CD14-positive monocyte (primary cell): ENCODE measurements at regions not wholly inside any gene's neighbourhood (a gene's known extent, or its start where the extent isn't known, plus 50 kb on each side); places are given as distances from the start of the nearest gene placed in this dataset.

Experiments
- DNase-seq, 3 donors: peaks; one replicate each; pipeline ENCODE4 v3.0.0-alpha.2; 2011 to 2022
- H2AFZ ChIP-seq: 2 replicates; pipeline ENCODE4 v1.6.0; 2012; ENCODE audit warnings: mild to moderate bottlenecking, low read depth, low read length, inconsistent platforms; ENCODE audit not compliant: insufficient read depth, poor library complexity, severe bottlenecking
- H3K27ac ChIP-seq, 2 donors: 1 replicate in 1 of 2; 2 replicates in 1 of 2; pipeline ENCODE4 v1.5.1; 2012 to 2013; ENCODE audit warnings: low read length in 2 of 2, control low read depth in 1 of 2, inconsistent platforms in 1 of 2, low read depth in 1 of 2, mild to moderate bottlenecking in 1 of 2
- H3K27me3 ChIP-seq, 2 donors: one replicate each; pipeline versions ENCODE4 v1.6.0 to v1.6.1; 2011 to 2013; ENCODE audit warnings: low read length in 2 of 2; ENCODE audit not compliant: control insufficient read depth in 2 of 2, insufficient read depth in 2 of 2
- H3K36me3 ChIP-seq, 2 donors: replicated peaks in 1 of 2; 1 replicate in 1 of 2; 2 replicates in 1 of 2; pipeline versions ENCODE4 v1.5.1 to v1.6.1; 2012 to 2013; ENCODE audit warnings: low read length in 2 of 2, control low read depth in 1 of 2, inconsistent platforms in 1 of 2, mild to moderate bottlenecking in 1 of 2; ENCODE audit not compliant: insufficient read depth in 2 of 2, control insufficient read depth in 1 of 2
- H3K4me1 ChIP-seq, 2 donors: 1 replicate in 1 of 2; 2 replicates in 1 of 2; pipeline versions ENCODE4 v1.5.1 to v1.6.1; 2012 to 2013; ENCODE audit warnings: low read length in 2 of 2, control low read depth in 1 of 2, inconsistent platforms in 1 of 2, mild to moderate bottlenecking in 1 of 2, moderate library complexity in 1 of 2; ENCODE audit not compliant: insufficient read depth in 2 of 2, control insufficient read depth in 1 of 2
- H3K4me2 ChIP-seq: replicated peaks from 2 replicates; pipeline ENCODE3; 2012; ENCODE audit warnings: low read length, moderate library complexity, mild to moderate bottlenecking; ENCODE audit not compliant: poor library complexity, severe bottlenecking; ENCODE audit errors: extremely low read depth
- H3K4me3 ChIP-seq, 3 experiments: fragments of 200-600 bp in 1 of 3; sonication (generic) in 1 of 3; replicated peaks in 1 of 3; 1 replicate in 2 of 3; 2 replicates in 1 of 3; pipeline ENCODE4 v1.5.1; 2011 to 2013; ENCODE audit warnings: low read length in 3 of 3, mild to moderate bottlenecking in 3 of 3, control low read depth in 2 of 3, low read depth in 2 of 3, inconsistent platforms in 1 of 3, moderate library complexity in 1 of 3
- H3K79me2 ChIP-seq: 2 replicates; pipeline ENCODE4 v1.6.0; 2012; ENCODE audit warnings: mild to moderate bottlenecking, control low read depth, inconsistent platforms, low read length, moderate library complexity; ENCODE audit not compliant: insufficient read depth
- H3K9ac ChIP-seq: 2 replicates; pipeline ENCODE4 v1.6.0; 2017; ENCODE audit warnings: low read length, mild to moderate bottlenecking; ENCODE audit not compliant: insufficient read depth, poor library complexity, severe bottlenecking
- H3K9me3 ChIP-seq, 2 donors: replicated peaks in 1 of 2; 1 replicate in 1 of 2; 2 replicates in 1 of 2; pipeline versions ENCODE4 v1.5.1 to v1.6.1; 2012 to 2013; ENCODE audit warnings: low read length in 2 of 2, control low read depth in 1 of 2; ENCODE audit not compliant: control insufficient read depth in 1 of 2, insufficient read depth in 1 of 2
- H4K20me1 ChIP-seq: 2 replicates; pipeline ENCODE4 v1.6.0; 2012; ENCODE audit warnings: mild to moderate bottlenecking, low read length, control low read depth, moderate library complexity; ENCODE audit not compliant: insufficient read depth
- H3K27ac Mint-ChIP-seq, 7 donors: one replicate each; pipeline ENCODE4 v1.8.0; 2020; ENCODE audit warnings: mild to moderate bottlenecking in 7 of 7, mixed read lengths in 7 of 7, moderate library complexity in 6 of 7, inconsistent platforms in 2 of 7
- H3K27me3 Mint-ChIP-seq, 3 donors: one replicate each; pipeline ENCODE4 v1.8.0; 2021 to 2022; ENCODE audit warnings: low read depth in 3 of 3, mild to moderate bottlenecking in 3 of 3, mixed read lengths in 3 of 3, moderate library complexity in 3 of 3, inconsistent platforms in 1 of 3
- H3K36me3 Mint-ChIP-seq, 2 donors: one replicate each; pipeline ENCODE4 v1.8.0; 2020; ENCODE audit warnings: mixed read lengths in 2 of 2, inconsistent platforms in 1 of 2, mild to moderate bottlenecking in 1 of 2
- H3K4me1 Mint-ChIP-seq: one replicate; pipeline ENCODE4 v1.8.0; 2020; ENCODE audit warnings: mild to moderate bottlenecking, mixed read lengths
- H3K4me3 Mint-ChIP-seq, 2 donors: one replicate each; pipeline ENCODE4 v1.8.0; 2020; ENCODE audit warnings: mild to moderate bottlenecking in 2 of 2, mixed read lengths in 2 of 2, moderate library complexity in 1 of 2
- H3K9me3 Mint-ChIP-seq, 7 donors: one replicate each; pipeline ENCODE4 v1.8.0; 2020 to 2022; ENCODE audit warnings: mixed read lengths in 7 of 7, mild to moderate bottlenecking in 6 of 7, moderate library complexity in 6 of 7, inconsistent platforms in 2 of 7
- WGBS: methylation state at CpG from one replicate; pipeline ENCODE4 v1.1.5; 2013; ENCODE audit warnings: missing lambda C conversion rate; ENCODE audit not compliant: insufficient coverage; 5-methylcytosine and 5-hydroxymethylcytosine counted together
- intact Hi-C, 2 donors: fragments of 100-400 bp; cut with micrococcal nuclease; formaldehyde crosslinking; loops; one replicate each; pipeline versions ENCODE4 v1.15.0 to v1.15.1; 2023
- TF ChIP-seq, protein P1 (sequence below): fragments of 200-600 bp; IDR thresholded peaks from one replicate; pipeline ENCODE4 v1.8.0; 2022; ENCODE audit warnings: antibody characterized with exemption, mild to moderate bottlenecking

- no peaks in the 10 kb centered on the region for H3K9me3 ChIP-seq
- Mint-ChIP-seq H3K9me3 (peaks cover 0 to 6% (median 3%) of the 10 kb centered on the region in 7 donors), H3K27me3 (peaks cover 0 to 1% (median 0%) of the 10 kb centered on the region in 3 donors), H3K36me3 (no peaks in the 10 kb centered on the region), H3K27ac (no peak overlapping the region), H3K4me1 (no peaks in the 10 kb centered on the region), H3K4me3 (no peak overlapping the region)
- H4K20me1 ChIP-seq, result no peaks in the 10 kb centered on the region
- no peak overlapping the region for H3K4me3 ChIP-seq
- intact Hi-C loops, result no loop called here
- H3K4me1 ChIP-seq, result no peaks in the 10 kb centered on the region
- no peak overlapping the region for H2AFZ ChIP-seq
- no peak overlapping the region for H3K9ac ChIP-seq
- no peaks in the 10 kb centered on the region for H3K79me2 ChIP-seq
- no peaks in the 10 kb centered on the region for H3K27me3 ChIP-seq
- DNase-seq, result no peak
- WGBS, result no CpG with 5 or more reads among the region's 3 CpGs
- H3K36me3 ChIP-seq, result no peaks in the 10 kb centered on the region
- no peak overlapping the region for H3K4me2 ChIP-seq
- no peak overlapping the region for H3K27ac ChIP-seq
- TF ChIP-seq, protein P1, sequence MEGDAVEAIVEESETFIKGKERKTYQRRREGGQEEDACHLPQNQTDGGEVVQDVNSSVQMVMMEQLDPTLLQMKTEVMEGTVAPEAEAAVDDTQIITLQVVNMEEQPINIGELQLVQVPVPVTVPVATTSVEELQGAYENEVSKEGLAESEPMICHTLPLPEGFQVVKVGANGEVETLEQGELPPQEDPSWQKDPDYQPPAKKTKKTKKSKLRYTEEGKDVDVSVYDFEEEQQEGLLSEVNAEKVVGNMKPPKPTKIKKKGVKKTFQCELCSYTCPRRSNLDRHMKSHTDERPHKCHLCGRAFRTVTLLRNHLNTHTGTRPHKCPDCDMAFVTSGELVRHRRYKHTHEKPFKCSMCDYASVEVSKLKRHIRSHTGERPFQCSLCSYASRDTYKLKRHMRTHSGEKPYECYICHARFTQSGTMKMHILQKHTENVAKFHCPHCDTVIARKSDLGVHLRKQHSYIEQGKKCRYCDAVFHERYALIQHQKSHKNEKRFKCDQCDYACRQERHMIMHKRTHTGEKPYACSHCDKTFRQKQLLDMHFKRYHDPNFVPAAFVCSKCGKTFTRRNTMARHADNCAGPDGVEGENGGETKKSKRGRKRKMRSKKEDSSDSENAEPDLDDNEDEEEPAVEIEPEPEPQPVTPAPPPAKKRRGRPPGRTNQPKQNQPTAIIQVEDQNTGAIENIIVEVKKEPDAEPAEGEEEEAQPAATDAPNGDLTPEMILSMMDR, result no peak
Observed at GRCh38 chr3:105094588-105094987, 272.1 kb upstream of the ALCAM start.

DNA sequence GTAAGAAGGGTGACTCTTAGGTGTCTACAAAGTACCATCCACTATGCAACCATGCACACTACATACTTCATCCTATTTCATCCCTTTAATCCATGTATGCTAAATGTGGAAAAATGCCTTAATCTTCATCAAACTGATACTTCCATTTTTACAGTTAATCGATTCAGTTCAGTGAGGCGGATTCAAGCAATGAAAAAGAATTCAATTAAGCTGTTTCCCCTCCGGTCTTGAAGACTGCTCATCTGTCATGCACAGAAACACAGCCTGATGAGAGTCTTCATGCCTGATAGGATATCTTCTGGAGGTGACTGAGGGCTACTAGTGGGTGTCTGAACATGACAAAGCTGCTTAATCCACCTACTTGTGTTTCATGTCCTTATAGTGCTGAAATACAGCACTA is 270.6 kb upstream of the ALCAM start:
- H3K36me3 Mint-ChIP-seq, result no peaks in the 10 kb centered on the region
- H3K36me3 ChIP-seq, result no peaks in the 10 kb centered on the region
- no peaks in the 10 kb centered on the region for H4K20me1 ChIP-seq
- intact Hi-C loops, result no loop called here
- H3K4me2 ChIP-seq, result no peak overlapping the region
- no peak overlapping the region for H2AFZ ChIP-seq
- H3K4me1 ChIP-seq, result no peaks in the 10 kb centered on the region
- H3K4me1 Mint-ChIP-seq, result no peaks in the 10 kb centered on the region
- H3K4me3 ChIP-seq, result no peak overlapping the region
- no peak overlapping the region for H3K27ac ChIP-seq
- TF ChIP-seq, protein P1, result no peak
- H3K79me2 ChIP-seq, result no peaks in the 10 kb centered on the region
- 83% methylated on average over 2 of the region's 3 CpGs for WGBS
- no peak overlapping the region for H3K27ac Mint-ChIP-seq
- H3K4me3 Mint-ChIP-seq, result no peak overlapping the region
- H3K27me3 ChIP-seq, result no peaks in the 10 kb centered on the region
- H3K9ac ChIP-seq, result no peak overlapping the region
- peaks cover 0 to 7% (median 3%) of the 10 kb centered on the region in 7 donors for H3K9me3 Mint-ChIP-seq
- peaks cover 0 to 1% (median 1%) of the 10 kb centered on the region in 3 donors for H3K27me3 Mint-ChIP-seq
- no peaks in the 10 kb centered on the region for H3K9me3 ChIP-seq
- no peak for DNase-seq
